OCI-LY1 (cell line): ENCODE measurements at regions not wholly inside any gene's neighbourhood (a gene's known extent, or its start where the extent isn't known, plus 50 kb on each side); places are given as distances from the start of the nearest gene placed in this dataset.

Experiments
- EZH2 ChIP-seq: fragments of 200-600 bp; sonication (generic), shearing (Covaris generic); IDR thresholded peaks from 2 replicates; pipeline ENCODE4 v1.8.0; 2017; ENCODE audit warnings: borderline replicate concordance, mixed run types, mild to moderate bottlenecking, antibody characterized with exemption, low read length, moderate library complexity, mixed read lengths
- TF ChIP-seq, protein P1 (sequence below): fragments of 200-600 bp; sonication (generic), shearing (Covaris generic); IDR thresholded peaks from 2 replicates; pipeline ENCODE4 v1.5.1; 2017; ENCODE audit warnings: mild to moderate bottlenecking, antibody characterized with exemption, low read length, moderate library complexity, mixed read lengths

DNA sequence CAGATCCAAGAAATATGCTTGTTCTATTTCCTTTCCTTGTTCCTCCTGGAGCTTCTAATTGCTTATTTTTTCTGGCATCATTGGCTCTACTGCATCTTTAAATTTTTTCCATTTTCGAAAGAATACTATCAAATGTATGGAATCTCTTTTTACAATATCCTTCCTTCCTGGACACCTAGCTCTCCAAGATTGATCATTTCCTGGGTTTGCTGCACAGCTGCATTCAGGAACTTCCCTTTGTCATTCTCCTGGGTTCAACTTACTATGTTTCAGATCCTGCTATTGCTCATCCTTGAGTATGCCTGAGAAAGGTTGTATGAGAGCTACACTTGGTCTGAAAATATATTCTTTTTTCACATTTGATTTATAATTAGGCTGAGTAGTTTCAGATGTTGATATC, 73.7 kb upstream of the ERCC6L2 start:
- no peak for TF ChIP-seq EZH2
- TF ChIP-seq, protein P1, sequence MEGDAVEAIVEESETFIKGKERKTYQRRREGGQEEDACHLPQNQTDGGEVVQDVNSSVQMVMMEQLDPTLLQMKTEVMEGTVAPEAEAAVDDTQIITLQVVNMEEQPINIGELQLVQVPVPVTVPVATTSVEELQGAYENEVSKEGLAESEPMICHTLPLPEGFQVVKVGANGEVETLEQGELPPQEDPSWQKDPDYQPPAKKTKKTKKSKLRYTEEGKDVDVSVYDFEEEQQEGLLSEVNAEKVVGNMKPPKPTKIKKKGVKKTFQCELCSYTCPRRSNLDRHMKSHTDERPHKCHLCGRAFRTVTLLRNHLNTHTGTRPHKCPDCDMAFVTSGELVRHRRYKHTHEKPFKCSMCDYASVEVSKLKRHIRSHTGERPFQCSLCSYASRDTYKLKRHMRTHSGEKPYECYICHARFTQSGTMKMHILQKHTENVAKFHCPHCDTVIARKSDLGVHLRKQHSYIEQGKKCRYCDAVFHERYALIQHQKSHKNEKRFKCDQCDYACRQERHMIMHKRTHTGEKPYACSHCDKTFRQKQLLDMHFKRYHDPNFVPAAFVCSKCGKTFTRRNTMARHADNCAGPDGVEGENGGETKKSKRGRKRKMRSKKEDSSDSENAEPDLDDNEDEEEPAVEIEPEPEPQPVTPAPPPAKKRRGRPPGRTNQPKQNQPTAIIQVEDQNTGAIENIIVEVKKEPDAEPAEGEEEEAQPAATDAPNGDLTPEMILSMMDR: no peak
